Superior temporal gyrus (tissue), 1 donor: ENCODE measurements at regions not wholly inside any gene's neighbourhood (a gene's known extent, or its start where the extent isn't known, plus 50 kb on each side); places are given as distances from the start of the nearest gene placed in this dataset.

Experiments used
- DNase-seq: peaks from one replicate; pipeline ENCODE4 v3.0.0-alpha.2; 2016; ENCODE audit errors: extremely low spot score

DNA sequence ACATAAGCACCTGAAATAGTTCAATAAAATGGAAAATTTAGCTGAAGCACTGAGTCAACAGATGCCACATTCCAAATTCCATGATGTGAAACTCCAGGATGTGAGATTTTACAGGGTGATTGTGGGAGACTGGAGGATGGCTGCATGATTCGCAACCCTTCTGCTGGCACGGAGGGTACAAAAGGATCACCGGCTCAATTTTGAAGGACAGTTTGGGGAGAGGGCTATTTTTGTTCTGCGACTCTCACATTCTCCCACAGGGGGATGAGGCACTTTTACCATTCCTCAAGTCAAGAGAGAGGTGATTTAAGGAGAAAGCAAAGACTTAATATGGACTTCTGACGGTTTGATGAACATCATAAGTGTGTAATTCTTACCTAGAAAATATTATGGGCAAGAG lies 138.1 kb upstream of the CWC22 start:
- no peak for DNase-seq

- DNase-seq, result no peak
These were observed 137.3 kb upstream of the CWC22 start for GRCh38 chr2:180144338-180144813.

- no peak for DNase-seq
These were observed 136.7 kb upstream of the CWC22 start for GRCh38 chr2:180143633-180144337.

GRCh38 chr2:180141600-180141999 lies 134.5 kb upstream of the CWC22 start:
- no peak for DNase-seq

GRCh38 chr2:180133736-180134135 lies 126.6 kb upstream of the CWC22 start:
- DNase-seq, result no peak

- peak; percentile 20 for DNase-seq
These were observed 123.3 kb upstream of the CWC22 start for GRCh38 chr2:180130403-180130802.

GRCh38 chr2:180128861-180129260 lies 121.8 kb upstream of the CWC22 start:
- no peak for DNase-seq

- peak; percentile 89 for DNase-seq
These were observed 118.3 kb upstream of the CWC22 start for GRCh38 chr2:180125245-180125962.

- peak; percentile 92 for DNase-seq
These were observed 117.4 kb upstream of the CWC22 start for GRCh38 chr2:180124273-180125139.

- no peak for DNase-seq
These were observed 115.8 kb upstream of the CWC22 start for GRCh38 chr2:180122874-180123273.

DNA sequence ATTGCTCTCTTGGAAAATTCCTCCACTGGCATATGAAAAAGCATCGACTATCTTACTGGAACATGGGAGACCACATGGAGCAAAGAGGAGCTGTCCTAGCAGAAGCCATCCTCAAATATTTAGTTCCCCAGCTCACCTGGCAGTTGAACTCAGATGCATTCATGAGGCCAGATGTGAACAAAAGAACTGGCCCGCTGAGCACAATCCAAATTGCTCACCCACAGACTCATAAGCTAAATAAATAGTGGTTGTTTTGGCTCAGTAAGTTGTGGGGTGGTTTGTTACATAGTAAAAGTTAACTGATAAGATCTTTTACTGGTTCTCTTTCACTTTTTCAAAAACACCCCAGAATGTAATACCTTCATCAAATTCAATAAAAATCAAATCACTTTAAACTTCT lies 108.6 kb upstream of the CWC22 start:
- DNase-seq, result no peak

- no peak for DNase-seq
These were observed 108.2 kb upstream of the CWC22 start for GRCh38 chr2:180115269-180115668.

DNA sequence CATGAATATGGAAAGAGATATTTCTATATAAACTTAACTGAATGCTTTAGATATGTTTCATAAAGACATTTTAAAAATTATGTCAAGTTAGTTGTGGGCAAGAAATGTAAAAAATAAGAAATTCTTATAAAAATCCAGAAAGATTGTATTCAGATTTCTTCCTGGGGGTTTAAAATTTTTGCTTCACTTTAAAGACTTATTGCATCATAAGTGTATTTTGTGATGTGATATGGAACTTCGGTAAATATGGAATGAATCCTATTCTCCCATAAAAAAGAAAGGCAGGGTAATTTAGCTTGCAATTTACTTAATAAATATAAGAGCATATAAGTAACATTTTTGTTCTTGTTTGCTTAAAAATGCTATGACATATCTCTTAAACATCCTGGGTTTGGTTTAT lies 104.8 kb upstream of the CWC22 start:
- no peak for DNase-seq

DNA sequence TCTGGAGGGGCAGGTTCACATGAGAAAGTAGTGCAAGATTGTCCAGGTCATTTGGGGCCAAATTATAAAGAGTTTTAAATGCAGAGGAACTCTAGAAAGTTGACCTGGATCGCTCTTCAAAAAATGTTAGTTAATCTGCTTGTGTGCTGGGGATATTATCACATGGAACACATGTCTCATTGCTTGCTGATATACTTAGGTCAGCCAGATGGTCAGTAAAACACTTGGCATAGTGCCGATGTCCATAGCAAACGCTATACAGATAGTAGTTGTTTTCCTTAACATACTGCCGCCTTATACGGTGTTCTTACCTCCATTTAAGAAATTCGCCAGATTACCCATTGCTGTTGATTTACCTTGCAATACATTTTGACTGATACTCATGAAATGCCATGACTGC lies 103.4 kb upstream of the CWC22 start:
- DNase-seq, result no peak

GRCh38 chr2:180101846-180102245 lies 94.7 kb upstream of the CWC22 start:
- DNase-seq, result no peak

GRCh38 chr2:180099308-180099707 lies 92.2 kb upstream of the CWC22 start:
- DNase-seq, result no peak

GRCh38 chr2:180085144-180085543 lies 78.0 kb upstream of the CWC22 start:
- DNase-seq, result no peak

DNA sequence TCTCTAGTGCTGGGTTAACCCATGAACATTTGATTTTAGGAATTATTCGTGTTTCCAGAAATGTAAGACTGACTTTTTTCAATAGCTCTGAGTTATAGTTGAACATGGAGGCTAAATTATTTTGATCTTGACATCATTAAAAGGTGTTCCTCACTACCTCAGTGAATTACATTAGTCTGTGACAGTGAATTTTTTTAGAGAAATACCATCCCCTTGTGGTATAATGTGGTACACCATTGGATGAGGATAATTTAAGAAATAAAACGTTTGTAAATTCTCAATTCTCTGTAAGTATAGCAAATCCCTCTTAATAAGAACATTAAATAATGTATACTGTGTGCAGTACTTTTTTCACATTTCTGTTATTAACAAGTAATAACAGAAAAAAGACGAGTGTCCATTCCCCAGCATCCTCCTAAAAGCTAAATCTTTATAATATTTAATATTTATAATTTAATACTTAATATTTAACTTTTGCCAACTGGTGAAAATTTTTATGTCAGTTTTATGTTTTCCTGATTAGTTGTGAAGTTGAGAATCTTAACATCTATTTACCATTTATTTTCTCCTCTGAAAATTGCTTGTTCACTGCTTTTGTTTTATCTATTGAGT lies 70.3 kb upstream of the CWC22 start:
- peak; percentile 50 for DNase-seq

DNA sequence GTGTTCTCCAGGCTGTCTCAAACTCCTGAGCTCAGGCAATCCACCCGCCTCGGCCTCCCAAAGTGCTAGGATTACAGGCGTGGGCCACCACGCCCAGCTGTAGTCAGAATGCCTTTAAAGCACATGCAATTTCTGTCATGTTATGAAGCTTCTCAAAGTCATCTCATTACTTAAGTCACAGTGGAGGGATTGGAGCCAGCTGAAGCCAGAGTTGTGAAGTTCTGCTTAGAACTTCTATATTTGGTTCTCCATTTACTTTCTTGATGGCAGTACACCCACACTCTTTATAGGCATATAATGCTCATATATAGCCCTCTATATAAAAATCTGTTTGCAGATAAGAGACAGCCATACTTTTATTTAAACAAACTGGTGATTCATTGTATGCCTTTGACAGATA lies 68.8 kb upstream of the CWC22 start:
- peak; percentile 56 for DNase-seq

- DNase-seq, result no peak
These were observed 64.7 kb upstream of the CWC22 start for GRCh38 chr2:180071797-180072196.

GRCh38 chr2:180063494-180064092 lies 56.5 kb upstream of the CWC22 start:
- no peak for DNase-seq

GRCh38 chr2:180062178-180062577 lies 55.1 kb upstream of the CWC22 start:
- DNase-seq, result no peak
